GM19372 (cell line): ENCODE measurements at regions not wholly inside any gene's neighbourhood (a gene's known extent, or its start where the extent isn't known, plus 50 kb on each side); places are given as distances from the start of the nearest gene placed in this dataset.

Experiments used
- ATAC-seq: cut with Tn5 transposase; IDR thresholded peaks from one replicate; pipeline ENCODE4 v1.9.1; 2021; ENCODE audit warnings: mild to moderate bottlenecking, low read depth, moderate library complexity; ENCODE audit not compliant: unreplicated experiment

DNA sequence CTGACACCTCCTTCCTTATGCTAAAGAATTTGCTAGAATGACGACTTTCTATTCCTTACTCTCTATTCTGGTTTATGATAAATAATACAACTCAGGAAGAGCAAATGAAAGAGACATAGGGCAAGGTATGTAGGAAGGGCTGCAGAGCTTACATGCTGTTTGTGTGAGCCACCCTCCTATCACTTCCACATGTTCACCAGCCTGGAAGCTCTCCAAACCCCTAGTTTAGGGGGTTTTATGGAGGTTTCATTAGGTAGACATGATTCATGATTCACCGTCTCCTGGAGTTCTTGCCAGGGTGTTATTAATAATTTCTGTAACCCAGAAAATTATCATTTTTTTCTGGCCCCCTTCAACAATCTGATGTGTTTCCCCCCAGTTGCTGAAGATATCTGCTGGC is 172.1 kb upstream of the COL8A1 start:
- no peak for ATAC-seq

DNA sequence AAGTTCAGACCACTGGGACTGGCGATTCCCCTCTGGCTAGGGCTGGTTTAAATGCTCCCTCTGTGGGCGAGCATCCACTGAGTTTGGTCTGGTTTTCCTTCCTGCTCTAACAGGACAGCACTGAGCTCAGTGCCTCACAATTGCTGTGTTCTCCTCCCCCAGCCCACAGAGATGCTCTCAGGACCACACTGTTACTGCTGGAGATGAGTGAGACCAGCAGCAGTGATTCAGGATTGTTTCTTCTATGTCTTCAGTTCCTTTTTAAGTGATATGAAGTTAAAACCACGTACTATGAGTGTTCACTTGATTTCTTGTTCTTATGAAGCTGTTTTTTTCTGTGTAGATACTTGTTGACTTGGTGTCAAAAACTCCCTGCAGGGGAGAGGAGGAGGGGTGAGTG is 180.4 kb upstream of the COL8A1 start:
- no peak for ATAC-seq

DNA sequence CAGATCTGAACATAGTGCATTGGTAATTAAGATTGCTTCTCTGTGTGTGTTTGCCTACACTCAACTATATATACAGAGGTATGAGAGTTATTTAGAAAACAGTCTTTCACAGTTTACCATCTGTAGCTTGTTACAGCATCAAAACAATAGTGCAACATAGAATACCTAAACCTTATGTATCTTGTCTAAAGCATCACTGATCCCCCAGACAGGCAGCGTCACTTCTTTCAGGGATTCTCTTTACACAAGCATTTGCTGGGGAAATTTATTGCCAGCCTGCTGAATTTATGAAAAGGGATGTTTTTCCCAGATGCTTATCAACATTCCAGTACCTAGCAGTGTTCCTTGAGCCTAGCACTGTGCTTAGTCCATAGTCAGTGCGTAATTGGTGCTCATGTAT is 195.8 kb upstream of the COL8A1 start:
- ATAC-seq = no peak

DNA sequence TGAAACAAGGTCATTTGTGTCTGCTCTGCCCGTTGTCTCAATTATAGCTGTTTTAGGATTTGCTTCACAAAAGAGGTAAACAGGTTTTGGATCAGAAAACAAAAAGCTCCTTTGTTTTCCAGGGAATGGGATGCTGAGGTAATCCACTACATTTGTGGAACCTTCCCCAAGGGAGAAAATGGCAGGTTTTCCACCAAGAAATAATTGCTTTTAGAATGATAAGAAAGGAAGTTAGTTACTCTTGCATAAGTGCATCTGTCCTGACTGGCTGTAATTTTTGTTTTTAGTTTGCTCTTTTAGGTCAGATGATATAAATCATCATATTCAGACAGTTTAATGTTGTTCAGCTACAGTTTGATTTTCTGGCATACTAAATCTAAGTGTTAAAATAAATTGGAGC is 198.5 kb upstream of the COL8A1 start:
- ATAC-seq = no peak

DNA sequence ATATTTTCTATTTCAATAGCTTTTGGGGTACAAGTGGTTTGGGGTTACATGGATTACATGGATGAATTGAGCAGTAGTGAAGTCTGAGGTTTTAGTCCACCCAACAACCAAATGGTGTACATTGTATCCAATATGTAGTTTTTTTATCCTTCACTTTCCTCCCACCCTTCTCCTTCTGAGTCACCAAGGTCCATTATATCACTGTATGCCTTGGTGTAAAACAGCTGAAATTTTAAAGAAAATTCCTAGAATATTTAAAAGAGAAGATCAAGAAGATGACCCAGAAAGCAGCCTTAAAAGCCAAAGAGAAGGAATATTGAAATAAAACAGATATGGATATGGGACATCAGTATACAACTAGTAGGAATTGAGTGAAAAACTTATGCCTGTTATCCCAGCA is 204.2 kb upstream of the COL8A1 start:
- ATAC-seq = no peak

DNA sequence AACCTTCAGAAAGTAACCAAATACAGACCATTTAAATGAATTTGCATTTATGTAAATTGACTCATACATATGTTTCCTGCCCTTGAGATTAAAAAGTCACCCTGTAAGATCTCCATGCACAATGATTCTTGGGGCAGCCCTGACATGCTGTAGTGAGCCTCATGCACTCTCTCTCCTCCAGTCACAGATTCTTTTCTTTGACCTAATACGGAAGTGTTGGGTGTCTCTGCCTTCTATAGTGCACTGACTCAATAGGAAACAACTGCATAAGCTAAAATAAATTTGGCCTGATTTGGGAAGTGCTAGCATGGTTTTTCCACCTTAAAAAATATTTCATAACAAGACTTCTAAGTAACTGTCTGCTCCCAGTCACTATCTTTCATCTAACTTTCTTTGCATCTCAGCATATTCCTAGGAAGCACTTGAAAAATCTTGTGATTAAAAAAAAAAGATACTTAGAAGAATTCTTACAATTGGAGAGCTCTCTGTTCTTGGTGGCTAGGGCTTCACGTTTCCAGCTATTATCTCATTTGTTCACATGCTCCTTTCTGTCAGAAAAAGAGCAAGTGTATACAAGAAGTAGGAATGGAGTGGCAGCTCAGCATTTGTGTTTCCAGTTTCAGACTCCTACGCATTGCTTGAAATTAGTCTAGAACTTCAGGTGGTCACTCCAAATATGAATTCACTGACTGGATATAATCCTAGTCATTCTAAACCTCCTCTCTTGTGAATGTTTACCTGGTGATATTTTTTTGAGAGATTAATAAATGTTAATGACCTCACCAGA is 207.9 kb upstream of the COL8A1 start:
- ATAC-seq = peak; percentile 59

DNA sequence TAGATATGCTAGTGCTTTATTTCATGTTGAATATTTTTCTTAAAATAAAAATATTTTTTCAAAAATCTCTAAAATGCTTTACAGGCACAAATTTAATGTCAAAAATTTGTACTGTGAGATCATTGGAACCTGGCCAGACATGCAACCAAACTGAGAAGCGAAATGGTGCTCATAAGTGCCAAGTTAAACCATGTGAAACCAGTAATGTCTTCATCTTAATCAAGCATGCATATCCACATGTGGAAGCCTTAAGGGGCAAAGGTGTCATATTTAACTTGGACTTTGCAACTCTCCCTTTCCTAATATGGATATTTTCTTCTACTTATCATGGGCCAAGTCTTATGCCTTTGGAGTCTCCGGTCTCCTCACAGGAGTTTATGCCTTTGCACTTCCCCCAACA is 208.9 kb upstream of the COL8A1 start:
- ATAC-seq = no peak

DNA sequence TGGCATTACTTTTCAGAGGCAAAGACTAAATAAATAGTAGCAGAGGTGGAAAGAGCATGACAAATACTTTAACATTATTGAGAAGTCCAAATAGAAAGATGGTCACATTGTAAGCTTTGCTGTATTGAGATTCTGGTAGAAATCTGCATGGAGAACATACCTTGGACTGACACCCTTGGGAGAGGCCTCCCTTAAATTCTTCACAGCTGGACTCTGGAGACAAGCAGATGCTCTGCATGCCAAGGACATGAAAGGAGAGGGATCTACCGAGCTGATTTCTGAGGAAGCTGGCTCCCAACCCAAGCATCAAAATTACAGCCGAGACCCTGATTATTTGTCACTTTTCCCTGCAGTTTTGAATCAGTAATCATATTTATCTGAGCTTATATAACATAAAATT is 212.5 kb upstream of the COL8A1 start:
- ATAC-seq = no peak

DNA sequence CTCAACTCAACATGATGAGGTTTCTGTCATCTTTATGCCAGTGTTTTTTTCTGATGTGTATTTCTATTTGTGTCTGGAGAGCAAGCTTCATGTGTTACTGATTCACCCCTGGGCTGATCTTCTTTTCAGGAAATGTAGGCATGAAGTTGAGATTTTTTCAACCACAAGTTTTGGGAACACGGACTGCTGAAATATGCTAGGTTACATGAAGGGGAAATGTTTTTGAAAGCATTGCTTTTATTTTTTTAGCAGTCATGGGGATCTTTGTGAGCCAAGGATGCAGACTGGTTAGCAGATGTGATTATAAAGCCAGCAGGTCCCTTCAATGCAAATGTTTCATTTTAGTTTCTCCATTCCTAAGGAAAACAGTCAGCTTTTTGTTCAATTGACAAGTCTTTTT is 219.3 kb upstream of the COL8A1 start:
- peak; percentile 22 for ATAC-seq

DNA sequence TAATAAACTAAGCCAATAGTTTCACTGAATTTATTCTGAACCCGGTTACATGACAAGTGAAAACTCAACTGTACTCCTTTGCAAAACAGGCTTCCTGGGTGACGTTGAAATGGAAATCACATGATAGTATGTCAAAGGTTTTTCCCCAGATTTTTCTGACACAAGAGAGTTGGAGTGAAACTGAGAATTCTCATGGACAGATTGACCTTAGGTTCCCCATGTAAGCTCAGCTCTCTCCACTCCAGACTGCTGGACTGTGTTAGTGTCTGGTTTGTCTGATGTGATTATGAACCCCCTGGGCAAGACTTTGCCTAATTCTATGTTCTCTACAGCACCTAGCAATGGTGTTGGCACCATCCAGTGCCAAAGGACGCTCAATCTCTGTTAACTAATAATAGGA is 219.7 kb upstream of the COL8A1 start:
- ATAC-seq = peak; percentile 65

DNA sequence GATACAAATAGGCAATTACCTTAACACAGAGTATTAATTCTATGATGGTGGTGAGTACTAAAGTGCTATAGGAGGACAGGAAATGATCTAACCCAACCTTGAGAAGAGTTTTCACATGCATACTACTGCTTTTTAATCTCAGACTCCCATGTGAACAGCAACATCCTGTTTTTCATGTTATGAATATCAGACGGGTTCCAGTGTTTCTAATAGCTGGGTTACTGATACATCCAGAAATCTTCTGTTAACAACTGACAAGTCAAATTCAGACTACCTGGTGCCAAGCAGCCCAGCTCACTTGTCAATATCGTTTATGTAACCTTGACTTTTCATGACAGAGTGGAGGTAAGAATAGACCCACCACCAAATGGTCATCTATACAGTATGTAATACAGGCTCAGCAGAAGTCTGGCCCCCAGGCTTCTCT is 220.2 kb upstream of the COL8A1 start:
- peak; percentile 63 for ATAC-seq

DNA sequence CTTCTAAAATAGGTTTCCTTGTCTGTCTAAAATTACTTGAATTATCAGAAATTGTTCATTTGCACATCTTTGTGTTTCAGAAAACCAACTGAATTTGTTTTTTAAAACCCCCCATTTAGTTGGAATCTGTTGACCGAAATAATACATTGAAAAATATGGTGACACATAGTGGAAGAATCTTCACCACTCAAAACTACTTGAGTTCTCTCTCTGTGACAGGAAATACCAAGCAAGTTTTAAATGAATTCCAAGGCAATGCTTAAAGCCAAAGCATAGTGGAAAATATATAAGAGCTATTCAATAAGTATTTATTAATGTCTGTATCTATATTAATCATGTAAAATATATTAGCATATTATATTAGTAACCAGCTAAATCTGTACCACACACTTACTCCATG is 224.9 kb upstream of the COL8A1 start:
- ATAC-seq = no peak

DNA sequence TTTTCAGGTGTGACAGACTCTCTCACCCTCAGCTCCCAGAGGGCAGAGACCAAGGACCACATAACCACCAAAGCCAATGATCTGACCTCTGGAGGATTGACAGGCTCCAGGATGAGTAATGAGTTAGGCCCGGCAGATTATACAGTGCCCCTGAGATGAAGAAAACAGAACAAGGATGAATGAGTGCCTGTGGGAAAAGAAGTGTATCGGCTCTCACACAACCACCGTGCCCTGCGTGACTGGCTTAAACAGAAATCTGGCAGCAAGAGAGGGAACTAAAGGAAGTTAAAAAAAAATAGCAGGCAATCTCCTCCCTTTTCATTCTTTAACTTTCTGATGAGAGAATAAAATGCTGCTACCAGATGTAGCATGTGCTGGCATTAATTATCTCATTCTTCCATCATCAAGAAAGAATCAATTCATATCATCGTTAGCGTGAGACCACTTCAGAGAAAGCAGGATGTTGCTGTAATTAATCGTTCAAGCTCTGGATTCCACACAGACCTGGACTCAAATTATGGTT is 227.5 kb upstream of the COL8A1 start:
- no peak for ATAC-seq

DNA sequence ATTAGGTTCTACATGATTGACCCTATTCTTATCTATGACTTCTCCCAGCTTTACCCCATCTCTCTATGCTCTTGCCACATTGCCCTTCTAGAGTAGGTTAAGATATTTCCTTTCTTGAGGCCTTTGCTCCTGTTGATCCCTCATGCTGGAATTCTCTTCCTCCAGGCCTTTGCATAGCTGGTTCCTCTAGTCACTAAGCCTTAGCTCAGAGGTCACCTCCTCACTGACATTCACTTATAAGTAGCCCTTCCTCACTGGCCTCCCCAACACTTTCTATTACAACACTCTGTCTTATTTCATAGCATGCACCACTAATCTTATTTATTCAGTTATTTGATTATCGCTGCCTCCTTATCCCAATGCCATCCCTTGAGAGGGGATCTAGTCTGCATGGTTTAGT is 228.4 kb upstream of the COL8A1 start:
- no peak for ATAC-seq

DNA sequence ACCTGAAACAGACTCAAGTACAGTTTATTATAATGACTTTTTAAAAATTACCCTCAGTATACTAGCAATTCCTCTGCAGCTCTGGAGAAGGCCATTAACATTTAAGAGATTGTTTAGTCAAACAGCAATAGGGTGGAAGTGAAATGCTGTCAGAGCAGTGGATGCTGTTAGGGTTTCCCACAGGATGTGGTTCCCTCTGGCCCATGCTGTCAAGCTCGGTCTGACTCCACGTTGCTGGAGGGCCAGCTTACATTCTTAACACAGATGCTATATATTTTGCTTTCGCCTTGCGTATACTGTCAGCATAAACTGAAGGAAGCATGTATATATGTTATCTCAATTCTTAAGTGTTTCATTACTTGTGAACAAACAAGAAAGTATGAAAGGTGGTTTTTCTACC is 231.1 kb upstream of the COL8A1 start:
- ATAC-seq = no peak

DNA sequence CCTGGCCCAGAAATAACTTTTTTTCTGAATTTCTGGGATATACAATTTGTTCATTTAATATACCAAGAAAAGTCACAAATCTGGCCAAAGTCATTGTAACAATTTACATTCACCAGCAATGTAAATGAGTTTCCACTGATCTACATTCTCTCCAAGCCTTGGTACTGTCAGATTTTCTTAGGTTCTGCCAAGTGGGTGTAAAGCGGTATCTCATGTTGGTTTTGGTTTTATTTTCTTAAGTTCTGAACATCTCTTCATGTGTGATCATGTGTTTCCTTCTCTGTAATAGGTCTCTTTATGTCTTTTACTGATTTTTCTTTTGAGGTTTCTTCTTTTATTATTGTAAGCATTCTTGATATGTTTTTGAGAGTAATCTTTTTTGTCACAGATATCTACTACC is 235.6 kb upstream of the COL8A1 start:
- ATAC-seq = no peak

DNA sequence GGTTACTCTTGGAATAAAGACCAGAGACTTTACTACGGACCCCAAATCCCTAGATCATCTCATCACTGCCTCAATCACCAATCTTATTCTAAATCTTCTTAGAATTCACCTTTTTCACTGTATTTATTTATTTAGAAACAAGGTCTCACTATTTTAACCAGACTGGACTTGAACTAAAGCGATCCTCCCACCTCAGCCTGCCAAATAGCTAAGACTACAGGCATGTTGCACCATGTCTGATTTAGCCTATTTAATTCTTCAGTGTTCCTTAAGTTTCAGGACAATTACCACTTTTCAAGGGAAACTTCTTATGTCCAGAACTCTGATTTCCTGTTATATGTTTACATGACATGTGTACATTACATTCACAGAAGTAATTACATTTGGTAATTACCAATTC is 238.0 kb upstream of the COL8A1 start:
- no peak for ATAC-seq

DNA sequence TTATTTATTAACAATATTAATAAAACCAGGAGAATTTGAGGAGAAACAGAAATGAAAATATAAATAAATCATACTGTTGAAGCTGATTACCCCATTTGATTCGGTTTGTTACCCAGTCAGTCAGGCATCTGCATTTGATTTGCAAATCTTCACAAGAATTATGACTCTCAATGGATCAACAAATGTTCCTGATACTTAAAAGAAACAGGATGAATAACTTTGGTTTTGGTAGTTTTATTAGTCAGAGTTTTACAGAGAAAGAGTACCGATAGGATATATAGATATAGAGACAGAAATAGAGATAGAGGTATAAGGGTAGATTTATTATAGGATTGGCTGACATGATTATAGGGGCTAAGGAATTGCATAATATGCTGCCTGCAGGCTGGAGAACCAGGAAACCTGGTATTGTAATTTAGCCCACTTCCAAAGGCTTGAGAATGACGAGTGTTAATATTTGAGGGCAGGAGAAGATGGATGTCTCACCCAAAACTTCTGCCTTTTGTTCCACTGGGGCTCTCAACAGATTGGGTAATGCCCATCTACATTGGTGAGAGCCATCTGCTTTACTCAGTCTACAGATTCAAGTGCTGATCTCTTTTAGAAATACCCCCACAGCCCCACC is 241.6 kb upstream of the COL8A1 start:
- ATAC-seq = no peak

DNA sequence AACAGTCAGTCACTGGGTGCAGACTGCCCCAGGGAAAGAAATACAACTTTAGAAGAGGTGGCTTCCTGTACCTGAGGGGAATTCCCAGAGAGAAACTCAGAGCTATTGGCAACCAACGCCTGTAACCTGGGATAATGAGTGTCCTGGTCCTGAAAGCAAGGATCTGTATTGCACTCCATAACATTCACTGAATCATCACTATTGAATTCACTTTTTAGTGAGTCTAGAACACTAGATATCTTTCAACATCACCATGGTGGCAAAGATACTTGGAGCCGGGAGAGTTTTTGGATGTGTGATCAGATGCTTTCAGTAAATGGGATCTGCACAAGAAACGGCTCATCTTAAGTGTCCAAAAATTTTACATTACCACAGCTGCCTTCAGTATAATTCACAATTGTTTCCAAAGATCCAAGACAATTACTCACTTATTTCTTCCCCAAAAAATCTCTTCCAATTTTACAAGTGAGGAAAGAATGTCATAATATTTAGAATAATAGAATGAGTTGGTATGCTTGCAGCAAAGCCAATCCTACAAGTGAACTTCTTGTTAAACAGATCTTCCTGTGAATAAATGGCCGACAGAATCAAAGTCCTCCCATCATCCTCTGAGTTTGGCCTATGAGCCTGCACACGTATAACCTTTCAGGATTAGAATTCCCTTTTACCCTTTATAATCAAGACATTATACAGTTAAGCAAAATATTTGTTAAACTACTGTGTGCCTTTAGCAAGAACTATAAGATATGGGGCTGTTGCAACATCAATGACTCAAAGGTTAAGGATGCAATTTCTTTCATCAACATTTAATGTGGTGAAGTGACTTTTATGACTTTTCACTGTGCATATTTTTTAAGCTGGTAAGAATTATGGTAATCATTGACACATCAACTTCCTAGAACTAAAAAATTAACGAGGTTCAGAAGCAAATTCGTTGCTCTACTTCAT is 243.3 kb upstream of the COL8A1 start:
- no peak for ATAC-seq

DNA sequence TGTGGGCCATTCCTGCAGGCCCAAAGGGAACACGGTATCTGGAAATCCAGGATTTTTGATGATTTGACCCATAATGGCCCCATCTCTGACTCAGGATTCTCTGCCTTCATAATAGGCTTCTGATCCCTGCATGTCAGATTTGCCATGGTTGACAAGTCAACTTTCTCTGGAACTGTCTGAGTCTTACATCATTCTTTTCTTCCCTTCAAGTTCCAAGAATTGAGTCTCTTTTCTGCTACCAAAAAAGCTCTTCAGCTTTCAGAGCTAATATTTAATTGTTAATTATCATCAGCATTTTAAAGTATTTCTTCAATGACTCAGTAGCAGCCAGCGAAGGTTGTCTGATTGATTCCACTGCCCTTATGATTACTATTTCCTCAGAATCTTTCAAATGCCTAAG is 244.4 kb upstream of the COL8A1 start:
- ATAC-seq = no peak

DNA sequence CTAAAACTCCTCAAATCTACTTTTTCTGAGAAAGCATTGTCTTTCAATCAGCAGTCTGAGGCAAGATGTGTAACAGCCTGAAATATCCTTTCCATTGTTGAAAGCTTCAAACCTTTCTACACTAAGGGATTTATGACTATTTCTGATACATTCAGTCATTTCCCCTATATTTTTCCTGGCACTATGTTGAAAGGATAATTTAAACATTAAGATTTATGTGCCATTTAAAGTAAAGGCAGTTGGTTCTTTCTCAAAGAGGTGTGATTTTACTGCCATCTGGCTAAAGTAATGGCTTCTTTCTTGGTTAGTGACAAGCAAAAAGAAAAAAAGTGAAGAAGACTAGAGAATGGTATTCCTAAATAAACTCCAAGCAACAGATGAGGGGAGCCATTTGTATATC is 249.6 kb upstream of the COL8A1 start:
- ATAC-seq = no peak
